ENCODE measurements at regions not wholly inside any gene's neighbourhood (a gene's known extent, or its start where the extent isn't known, plus 50 kb on each side); places are given as distances from the start of the nearest gene placed in this dataset.

GRCh38 chr21:15327637-15328265 lies 263.0 kb upstream of the NRIP1 start:
- ChIA-PET CTCF (no interaction called here), POLR2A (no interaction called here)
- Histone ChIP-seq H3K27me3 (ENCODE audit: control insufficient read depth, insufficient read depth, low read length) (no peaks in the 10 kb centered on the region), H3K9me3 (ENCODE audit: control insufficient read depth, insufficient read depth, low read depth, low read length) (no peaks in the 10 kb centered on the region), H3K4me1 (ENCODE audit: control insufficient read depth, insufficient read depth, low read length) (no peaks in the 10 kb centered on the region), H3K4me3 (ENCODE audit: low read depth in 2 of 2, low read length in 2 of 2) (no peak overlapping the region), H3K36me3 (ENCODE audit: control insufficient read depth, insufficient read depth, low read length) (no peaks in the 10 kb centered on the region), H3K27ac (ENCODE audit: low read length) (no peak overlapping the region)
- no peak for ATAC-seq
- DNase-seq (ENCODE audit: low read depth, low spot score): no peak
- intact Hi-C loops (cut with micrococcal nuclease; ENCODE audit: unreplicated experiment) (no loop called here), in situ Hi-C loops (cut with HindIII; ENCODE audit: low pct_unique_long_range_greater_than_20kb, low sequenced_read_pairs) (no loop called here)
- BruUV-seq (replicated peaks): no TSS peak
- no peak for TF ChIP-seq SIN3A (IDR thresholded peaks at IDR 0.05; ENCODE audit: borderline replicate concordance, insufficient read depth, low read depth, low read length)
- TF ChIP-seq TCF7L2 (IDR thresholded peaks at IDR 0.05; ENCODE audit: low read depth, low read length): no peak
- no peak for TF ChIP-seq CTCF (IDR thresholded peaks at IDR 0.05)
- TF ChIP-seq, protein P1, sequence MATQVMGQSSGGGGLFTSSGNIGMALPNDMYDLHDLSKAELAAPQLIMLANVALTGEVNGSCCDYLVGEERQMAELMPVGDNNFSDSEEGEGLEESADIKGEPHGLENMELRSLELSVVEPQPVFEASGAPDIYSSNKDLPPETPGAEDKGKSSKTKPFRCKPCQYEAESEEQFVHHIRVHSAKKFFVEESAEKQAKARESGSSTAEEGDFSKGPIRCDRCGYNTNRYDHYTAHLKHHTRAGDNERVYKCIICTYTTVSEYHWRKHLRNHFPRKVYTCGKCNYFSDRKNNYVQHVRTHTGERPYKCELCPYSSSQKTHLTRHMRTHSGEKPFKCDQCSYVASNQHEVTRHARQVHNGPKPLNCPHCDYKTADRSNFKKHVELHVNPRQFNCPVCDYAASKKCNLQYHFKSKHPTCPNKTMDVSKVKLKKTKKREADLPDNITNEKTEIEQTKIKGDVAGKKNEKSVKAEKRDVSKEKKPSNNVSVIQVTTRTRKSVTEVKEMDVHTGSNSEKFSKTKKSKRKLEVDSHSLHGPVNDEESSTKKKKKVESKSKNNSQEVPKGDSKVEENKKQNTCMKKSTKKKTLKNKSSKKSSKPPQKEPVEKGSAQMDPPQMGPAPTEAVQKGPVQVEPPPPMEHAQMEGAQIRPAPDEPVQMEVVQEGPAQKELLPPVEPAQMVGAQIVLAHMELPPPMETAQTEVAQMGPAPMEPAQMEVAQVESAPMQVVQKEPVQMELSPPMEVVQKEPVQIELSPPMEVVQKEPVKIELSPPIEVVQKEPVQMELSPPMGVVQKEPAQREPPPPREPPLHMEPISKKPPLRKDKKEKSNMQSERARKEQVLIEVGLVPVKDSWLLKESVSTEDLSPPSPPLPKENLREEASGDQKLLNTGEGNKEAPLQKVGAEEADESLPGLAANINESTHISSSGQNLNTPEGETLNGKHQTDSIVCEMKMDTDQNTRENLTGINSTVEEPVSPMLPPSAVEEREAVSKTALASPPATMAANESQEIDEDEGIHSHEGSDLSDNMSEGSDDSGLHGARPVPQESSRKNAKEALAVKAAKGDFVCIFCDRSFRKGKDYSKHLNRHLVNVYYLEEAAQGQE (IDR thresholded peaks at IDR 0.05; ENCODE audit: insufficient read depth in 1 of 2, low read depth in 2 of 2, low read length in 1 of 2): no peak
- TF ChIP-seq POLR2AphosphoS5 (IDR thresholded peaks at IDR 0.05; ENCODE audit: low read depth, low read length): no peak

- DNase-seq (ENCODE audit: low read depth, low spot score) (no peak), ATAC-seq (no peak)
- intact Hi-C loops (cut with micrococcal nuclease; ENCODE audit: unreplicated experiment): no loop called here
- in situ Hi-C loops (cut with HindIII; ENCODE audit: low pct_unique_long_range_greater_than_20kb, low sequenced_read_pairs): no loop called here
- no peak overlapping the region for H3K27ac ChIP-seq (ENCODE audit: low read length)
- CTCF ChIA-PET: no interaction called here
- H3K36me3 ChIP-seq (ENCODE audit: control insufficient read depth, insufficient read depth, low read length): no peaks in the 10 kb centered on the region
- H3K4me3 ChIP-seq (ENCODE audit: low read depth in 2 of 2, low read length in 2 of 2): no peak overlapping the region
- H3K27me3 ChIP-seq (ENCODE audit: control insufficient read depth, insufficient read depth, low read length): no peaks in the 10 kb centered on the region
- TF ChIP-seq, protein P1 (IDR thresholded peaks at IDR 0.05; ENCODE audit: insufficient read depth in 1 of 2, low read depth in 2 of 2, low read length in 1 of 2): no peak
- no peak for TF ChIP-seq SIN3A (IDR thresholded peaks at IDR 0.05; ENCODE audit: borderline replicate concordance, insufficient read depth, low read depth, low read length)
- TF ChIP-seq CTCF (IDR thresholded peaks at IDR 0.05): no peak
- no peak for TF ChIP-seq POLR2AphosphoS5 (IDR thresholded peaks at IDR 0.05; ENCODE audit: low read depth, low read length)
- no peak for TF ChIP-seq TCF7L2 (IDR thresholded peaks at IDR 0.05; ENCODE audit: low read depth, low read length)
- POLR2A ChIA-PET: no interaction called here
- BruUV-seq (replicated peaks): no TSS peak
- no peaks in the 10 kb centered on the region for H3K4me1 ChIP-seq (ENCODE audit: control insufficient read depth, insufficient read depth, low read length)
- H3K9me3 ChIP-seq (ENCODE audit: control insufficient read depth, insufficient read depth, low read depth, low read length): no peaks in the 10 kb centered on the region
These were observed 264.4 kb upstream of the NRIP1 start for GRCh38 chr21:15329191-15329590.

All from Panc1 (cell line).